ENCODE measurements at regions not wholly inside any gene's neighbourhood (a gene's known extent, or its start where the extent isn't known, plus 50 kb on each side); places are given as distances from the start of the nearest gene placed in this dataset.

DNA sequence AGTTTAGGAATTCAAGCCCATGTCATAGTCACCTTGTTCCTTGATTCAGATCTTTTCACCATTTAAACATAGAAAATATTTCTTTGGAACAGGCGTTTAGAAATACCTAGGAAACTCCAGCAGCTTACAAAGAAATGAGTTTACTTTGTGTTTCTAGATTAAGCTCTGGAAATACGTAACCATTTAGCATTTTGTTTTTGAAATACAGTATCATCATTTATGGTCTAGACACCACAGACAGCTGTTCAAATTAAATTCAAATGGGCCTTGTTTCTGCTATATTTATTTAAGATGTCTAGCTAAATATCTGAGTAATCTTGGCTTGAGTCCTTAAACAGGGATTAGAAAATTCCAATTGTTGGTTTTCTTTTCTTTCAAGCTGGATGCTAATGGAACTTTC is 228.5 kb downstream of the NDFIP2 start:
- ChIA-PET CTCF (no interaction called here), POLR2A (no interaction called here)
- no peaks in the 10 kb centered on the region for H3K9me3 Mint-ChIP-seq
- TF ChIP-seq, protein P1, sequence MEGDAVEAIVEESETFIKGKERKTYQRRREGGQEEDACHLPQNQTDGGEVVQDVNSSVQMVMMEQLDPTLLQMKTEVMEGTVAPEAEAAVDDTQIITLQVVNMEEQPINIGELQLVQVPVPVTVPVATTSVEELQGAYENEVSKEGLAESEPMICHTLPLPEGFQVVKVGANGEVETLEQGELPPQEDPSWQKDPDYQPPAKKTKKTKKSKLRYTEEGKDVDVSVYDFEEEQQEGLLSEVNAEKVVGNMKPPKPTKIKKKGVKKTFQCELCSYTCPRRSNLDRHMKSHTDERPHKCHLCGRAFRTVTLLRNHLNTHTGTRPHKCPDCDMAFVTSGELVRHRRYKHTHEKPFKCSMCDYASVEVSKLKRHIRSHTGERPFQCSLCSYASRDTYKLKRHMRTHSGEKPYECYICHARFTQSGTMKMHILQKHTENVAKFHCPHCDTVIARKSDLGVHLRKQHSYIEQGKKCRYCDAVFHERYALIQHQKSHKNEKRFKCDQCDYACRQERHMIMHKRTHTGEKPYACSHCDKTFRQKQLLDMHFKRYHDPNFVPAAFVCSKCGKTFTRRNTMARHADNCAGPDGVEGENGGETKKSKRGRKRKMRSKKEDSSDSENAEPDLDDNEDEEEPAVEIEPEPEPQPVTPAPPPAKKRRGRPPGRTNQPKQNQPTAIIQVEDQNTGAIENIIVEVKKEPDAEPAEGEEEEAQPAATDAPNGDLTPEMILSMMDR (IDR thresholded peaks at IDR 0.05), result no peak
- TF ChIP-seq GABPB1 (CRISPR knock-in tag; IDR thresholded peaks at IDR 0.05) (no peak), SMAD3 (CRISPR knock-in tag; IDR thresholded peaks at IDR 0.05; ENCODE audit: borderline replicate concordance) (no peak)
- ATAC-seq, result no peak
- H3K4me1 Mint-ChIP-seq, result no peaks in the 10 kb centered on the region
- no peak overlapping the region for H3K27ac Mint-ChIP-seq
- no peak overlapping the region for H3K4me3 Mint-ChIP-seq
- H3K36me3 Mint-ChIP-seq, result no peaks in the 10 kb centered on the region
- no peak for DNase-seq (ENCODE audit: low spot score)
- H3K27me3 Mint-ChIP-seq (ENCODE audit: low read depth), result no peaks in the 10 kb centered on the region

DNA sequence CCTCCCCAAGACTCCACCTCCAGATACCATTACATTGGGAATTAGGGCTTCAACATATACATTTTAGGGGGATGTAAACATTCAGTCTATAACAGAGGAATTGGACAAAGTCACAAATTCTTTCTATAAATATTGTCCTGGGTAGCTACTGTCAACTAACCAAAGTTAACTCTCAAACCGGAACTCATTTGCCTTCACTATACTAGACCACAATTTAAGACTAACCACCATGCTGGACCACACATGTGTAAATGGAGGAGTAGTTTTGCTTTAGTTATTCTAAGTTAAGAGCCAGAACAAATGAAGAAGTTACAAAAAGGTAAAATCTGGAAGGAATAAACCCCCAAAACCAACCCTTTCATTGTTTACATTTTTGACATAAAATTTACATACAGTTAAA is 222.8 kb downstream of the NDFIP2 start:
- H3K27ac Mint-ChIP-seq, result no peak overlapping the region
- H3K4me3 Mint-ChIP-seq, result no peak overlapping the region
- H3K9me3 Mint-ChIP-seq, result no peaks in the 10 kb centered on the region
- H3K4me1 Mint-ChIP-seq, result no peaks in the 10 kb centered on the region
- TF ChIP-seq ERG (CRISPR knock-in tag; IDR thresholded peaks at IDR 0.05), result no peak
- TF ChIP-seq RORB (CRISPR knock-in tag; IDR thresholded peaks at IDR 0.05), result no peak
- POLR2A ChIA-PET, result no interaction called here
- DNase-seq (ENCODE audit: low spot score) (no peak), ATAC-seq (no peak)
- no peaks in the 10 kb centered on the region for H3K27me3 Mint-ChIP-seq (ENCODE audit: low read depth)
- H3K36me3 Mint-ChIP-seq, result no peaks in the 10 kb centered on the region
- CTCF ChIA-PET, result no interaction called here

DNA sequence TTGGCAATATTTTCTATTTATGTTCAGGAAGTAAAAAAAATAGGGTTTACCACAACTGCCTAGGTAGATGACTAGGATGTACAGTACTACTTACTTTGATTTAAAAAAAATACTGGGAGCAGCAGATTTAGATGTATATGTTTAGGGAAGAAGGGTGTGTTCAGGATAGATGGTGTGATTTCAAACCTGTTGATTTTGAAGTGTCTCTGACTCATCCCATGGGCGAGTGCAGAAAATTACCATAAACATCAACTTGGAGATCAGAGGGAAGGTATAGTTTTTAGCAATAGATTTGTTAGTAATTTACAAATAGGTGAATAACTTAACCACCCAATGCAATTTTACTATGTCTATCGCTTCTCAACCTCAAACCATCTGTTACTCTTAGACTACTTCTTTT is 214.8 kb downstream of the NDFIP2 start:
- TF ChIP-seq JUN (CRISPR knock-in tag; IDR thresholded peaks at IDR 0.05) (no peak), ZNF263 (CRISPR knock-in tag; IDR thresholded peaks at IDR 0.05; ENCODE audit: low read depth) (no peak), KAT7 (CRISPR knock-in tag; IDR thresholded peaks at IDR 0.05; ENCODE audit: borderline replicate concordance) (no peak), FOXK1 (CRISPR knock-in tag; IDR thresholded peaks at IDR 0.05) (no peak), SOX15 (CRISPR knock-in tag; IDR thresholded peaks at IDR 0.05) (no peak), IRF2 (CRISPR knock-in tag; IDR thresholded peaks at IDR 0.05; ENCODE audit: borderline replicate concordance, low read depth) (no peak)
- TF ChIP-seq, protein P2, sequence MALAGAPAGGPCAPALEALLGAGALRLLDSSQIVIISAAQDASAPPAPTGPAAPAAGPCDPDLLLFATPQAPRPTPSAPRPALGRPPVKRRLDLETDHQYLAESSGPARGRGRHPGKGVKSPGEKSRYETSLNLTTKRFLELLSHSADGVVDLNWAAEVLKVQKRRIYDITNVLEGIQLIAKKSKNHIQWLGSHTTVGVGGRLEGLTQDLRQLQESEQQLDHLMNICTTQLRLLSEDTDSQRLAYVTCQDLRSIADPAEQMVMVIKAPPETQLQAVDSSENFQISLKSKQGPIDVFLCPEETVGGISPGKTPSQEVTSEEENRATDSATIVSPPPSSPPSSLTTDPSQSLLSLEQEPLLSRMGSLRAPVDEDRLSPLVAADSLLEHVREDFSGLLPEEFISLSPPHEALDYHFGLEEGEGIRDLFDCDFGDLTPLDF (CRISPR knock-in tag; IDR thresholded peaks at IDR 0.05), result no peak
- Mint-ChIP-seq H3K27me3 (ENCODE audit: low read depth) (no peaks in the 10 kb centered on the region), H3K27ac (no peak overlapping the region), H3K9me3 (no peaks in the 10 kb centered on the region), H3K4me3 (no peak overlapping the region), H3K4me1 (no peaks in the 10 kb centered on the region), H3K36me3 (no peaks in the 10 kb centered on the region)
- ATAC-seq (no peak), DNase-seq (ENCODE audit: low spot score) (no peak)
- ChIA-PET POLR2A (no interaction called here), CTCF (no interaction called here)

DNA sequence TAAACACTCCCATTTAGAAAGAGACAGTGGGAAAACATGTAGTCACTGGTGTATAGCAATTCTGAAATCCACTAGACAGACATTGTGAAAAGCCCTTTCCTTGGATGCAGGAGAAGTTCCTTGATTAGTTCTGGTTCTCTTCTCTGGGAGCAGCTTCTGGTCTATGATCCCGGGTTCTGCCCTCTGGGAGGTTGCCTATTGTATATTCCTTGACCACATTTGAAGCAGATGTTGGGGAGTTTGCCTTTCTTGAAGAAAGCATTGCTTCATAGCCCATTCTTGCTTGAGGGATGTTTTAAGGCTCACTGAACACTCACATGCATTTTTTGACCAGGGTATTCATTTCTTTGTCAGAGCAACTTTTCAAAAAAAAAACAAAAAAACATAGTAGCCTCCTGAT is 211.9 kb downstream of the NDFIP2 start:
- Mint-ChIP-seq H3K27me3 (ENCODE audit: low read depth) (no peaks in the 10 kb centered on the region), H3K4me1 (no peaks in the 10 kb centered on the region), H3K4me3 (no peak overlapping the region), H3K36me3 (no peaks in the 10 kb centered on the region), H3K27ac (no peak overlapping the region), H3K9me3 (no peaks in the 10 kb centered on the region)
- TF ChIP-seq ZNF219 (CRISPR knock-in tag; IDR thresholded peaks at IDR 0.05; ENCODE audit: borderline replicate concordance) (no peak), ZBTB43 (CRISPR knock-in tag; IDR thresholded peaks at IDR 0.05) (no peak), ESRRA (CRISPR knock-in tag; IDR thresholded peaks at IDR 0.05; ENCODE audit: borderline replicate concordance) (no peak), MLX (CRISPR knock-in tag; IDR thresholded peaks at IDR 0.05) (no peak), FOXP1 (CRISPR knock-in tag; IDR thresholded peaks at IDR 0.05; ENCODE audit: borderline replicate concordance) (no peak), SP1 (CRISPR knock-in tag; conservative IDR thresholded peaks at IDR 0.05) (no peak), JAZF1 (CRISPR knock-in tag; IDR thresholded peaks at IDR 0.05) (no peak)
- ChIA-PET POLR2A (no interaction called here), CTCF (no interaction called here)
- no peak for ATAC-seq
- DNase-seq (ENCODE audit: low spot score), result no peak
